ENCODE measurements at regions not wholly inside any gene's neighbourhood (a gene's known extent, or its start where the extent isn't known, plus 50 kb on each side); places are given as distances from the start of the nearest gene placed in this dataset.

DNA sequence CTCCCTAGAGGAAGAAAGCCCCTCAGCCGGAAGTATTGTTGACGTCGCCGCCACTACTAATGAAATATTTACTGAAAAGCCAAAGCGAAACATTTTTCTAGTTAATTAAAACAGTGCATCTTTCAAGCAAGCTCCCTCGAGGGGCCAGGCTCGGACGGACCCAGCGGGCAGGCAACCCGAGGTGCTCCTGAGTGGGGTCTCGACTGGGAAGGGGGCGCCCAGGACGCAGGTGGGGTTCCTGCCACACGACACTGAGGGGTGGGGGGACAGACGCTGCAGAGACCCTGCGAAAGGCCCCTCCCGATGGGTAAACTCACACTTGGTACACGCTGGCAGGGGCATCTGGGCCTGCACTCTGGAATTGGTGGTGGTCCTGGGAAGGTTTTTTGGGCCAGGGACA, 72.4 kb upstream of the ADGRA1 start:
- WGBS (ENCODE audit: missing lambda C conversion rate) = 73% methylated on average over 13 of the region's 18 CpGs
- POLR2A ChIA-PET = no interaction called here
- FAIRE-seq = no peak

DNA sequence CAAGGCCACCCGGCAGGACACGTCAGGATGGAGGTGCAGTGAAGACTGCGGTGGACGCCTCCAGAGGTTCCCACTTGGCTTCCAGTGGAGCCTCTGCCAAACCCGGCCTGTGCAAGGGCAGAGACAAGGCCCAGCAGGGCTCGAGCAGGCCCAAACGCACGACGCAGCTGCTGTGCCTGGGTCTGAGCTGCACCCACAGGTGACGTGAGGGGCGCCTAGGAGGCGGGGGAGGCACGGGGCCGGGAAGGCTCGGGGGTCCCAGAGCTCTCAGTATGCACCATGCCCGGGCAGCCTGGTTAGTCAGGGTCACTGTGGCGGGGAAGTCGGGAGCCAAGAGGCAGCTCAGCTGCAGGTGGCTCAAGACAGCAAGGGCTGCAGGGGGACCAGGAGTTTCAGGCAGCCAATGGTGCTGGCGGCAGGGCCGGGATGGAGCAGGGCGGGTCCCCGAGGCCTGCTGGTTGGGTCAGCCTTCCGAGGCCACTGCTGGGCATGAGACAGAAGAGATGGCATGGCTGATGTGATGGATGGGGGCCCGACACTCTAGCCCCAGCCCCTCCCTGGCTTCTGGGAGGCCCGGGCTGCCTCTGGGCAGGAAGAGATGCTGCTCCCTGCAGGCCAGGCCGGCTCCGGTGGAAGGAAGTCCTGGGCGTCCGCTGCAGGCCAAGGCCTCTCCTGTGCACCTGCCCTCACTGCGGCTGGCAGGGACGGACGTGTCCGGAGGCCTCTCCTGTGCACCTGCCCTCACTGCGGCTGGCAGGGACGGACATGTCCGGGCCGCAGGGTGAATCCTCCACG, 72.2 kb upstream of the CFAP46 start:
- no peak for FAIRE-seq
- WGBS (ENCODE audit: missing lambda C conversion rate) = 79% methylated on average over 17 of the region's 38 CpGs
- POLR2A ChIA-PET = no interaction called here
- no peak for TF ChIP-seq JUNB (IDR thresholded peaks at IDR 0.05)
- TF ChIP-seq MAZ (IDR thresholded peaks at IDR 0.05; ENCODE audit: borderline replicate concordance, low read depth, low read length) = no peak
- no peak for TF ChIP-seq ZC3H11A (IDR thresholded peaks at IDR 0.05)
- no peak for TF ChIP-seq ZNF302 (CRISPR knock-in tag; IDR thresholded peaks at IDR 0.05)
- TF ChIP-seq FOXS1 (CRISPR knock-in tag; IDR thresholded peaks at IDR 0.05) = no peak
- TF ChIP-seq ZFP36 (IDR thresholded peaks at IDR 0.05; ENCODE audit: borderline replicate concordance, partially characterized antibody) = no peak
- TF ChIP-seq, protein P1, sequence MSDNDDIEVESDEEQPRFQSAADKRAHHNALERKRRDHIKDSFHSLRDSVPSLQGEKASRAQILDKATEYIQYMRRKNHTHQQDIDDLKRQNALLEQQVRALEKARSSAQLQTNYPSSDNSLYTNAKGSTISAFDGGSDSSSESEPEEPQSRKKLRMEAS (IDR thresholded peaks at IDR 0.05) = no peak
- no peak for TF ChIP-seq RARB (CRISPR knock-in tag; IDR thresholded peaks at IDR 0.05)
- no peak for TF ChIP-seq NR3C1 (IDR thresholded peaks at IDR 0.05)
- no peak for TF ChIP-seq JUN (IDR thresholded peaks at IDR 0.05)
- TF ChIP-seq EP300 (IDR thresholded peaks at IDR 0.05) = no peak
- TF ChIP-seq, protein P2, sequence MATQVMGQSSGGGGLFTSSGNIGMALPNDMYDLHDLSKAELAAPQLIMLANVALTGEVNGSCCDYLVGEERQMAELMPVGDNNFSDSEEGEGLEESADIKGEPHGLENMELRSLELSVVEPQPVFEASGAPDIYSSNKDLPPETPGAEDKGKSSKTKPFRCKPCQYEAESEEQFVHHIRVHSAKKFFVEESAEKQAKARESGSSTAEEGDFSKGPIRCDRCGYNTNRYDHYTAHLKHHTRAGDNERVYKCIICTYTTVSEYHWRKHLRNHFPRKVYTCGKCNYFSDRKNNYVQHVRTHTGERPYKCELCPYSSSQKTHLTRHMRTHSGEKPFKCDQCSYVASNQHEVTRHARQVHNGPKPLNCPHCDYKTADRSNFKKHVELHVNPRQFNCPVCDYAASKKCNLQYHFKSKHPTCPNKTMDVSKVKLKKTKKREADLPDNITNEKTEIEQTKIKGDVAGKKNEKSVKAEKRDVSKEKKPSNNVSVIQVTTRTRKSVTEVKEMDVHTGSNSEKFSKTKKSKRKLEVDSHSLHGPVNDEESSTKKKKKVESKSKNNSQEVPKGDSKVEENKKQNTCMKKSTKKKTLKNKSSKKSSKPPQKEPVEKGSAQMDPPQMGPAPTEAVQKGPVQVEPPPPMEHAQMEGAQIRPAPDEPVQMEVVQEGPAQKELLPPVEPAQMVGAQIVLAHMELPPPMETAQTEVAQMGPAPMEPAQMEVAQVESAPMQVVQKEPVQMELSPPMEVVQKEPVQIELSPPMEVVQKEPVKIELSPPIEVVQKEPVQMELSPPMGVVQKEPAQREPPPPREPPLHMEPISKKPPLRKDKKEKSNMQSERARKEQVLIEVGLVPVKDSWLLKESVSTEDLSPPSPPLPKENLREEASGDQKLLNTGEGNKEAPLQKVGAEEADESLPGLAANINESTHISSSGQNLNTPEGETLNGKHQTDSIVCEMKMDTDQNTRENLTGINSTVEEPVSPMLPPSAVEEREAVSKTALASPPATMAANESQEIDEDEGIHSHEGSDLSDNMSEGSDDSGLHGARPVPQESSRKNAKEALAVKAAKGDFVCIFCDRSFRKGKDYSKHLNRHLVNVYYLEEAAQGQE (IDR thresholded peaks at IDR 0.05) = no peak
- no peak for TF ChIP-seq GATA3 (IDR thresholded peaks at IDR 0.05; ENCODE audit: borderline replicate concordance)
- DNase-seq (ENCODE audit: low read depth in 1 of 2, low spot score in 1 of 2) = no peak
- no peak overlapping the region for H3K27ac ChIP-seq
- no peak overlapping the region for H3K4me3 ChIP-seq
- peaks cover 4% of the 10 kb centered on the region for H3K4me1 ChIP-seq
- H3K4me2 ChIP-seq = no peak overlapping the region
- ATAC-seq = peak in 1 of 2 experiments; percentile 42; a peak in 3 of 6 replicates
- H3K9me3 ChIP-seq = peaks cover 2% of the 10 kb centered on the region; the same call in 1 of the 3 replicates
- CTCF ChIA-PET = no interaction called here

More for the DNA sequence above, 72.4 kb upstream of the ADGRA1 start:
- ATAC-seq = no peak
- no peak overlapping the region for H3K4me3 ChIP-seq
- H3K4me2 ChIP-seq = no peak overlapping the region
- CTCF ChIA-PET = no interaction called here
- TF ChIP-seq, protein P3, sequence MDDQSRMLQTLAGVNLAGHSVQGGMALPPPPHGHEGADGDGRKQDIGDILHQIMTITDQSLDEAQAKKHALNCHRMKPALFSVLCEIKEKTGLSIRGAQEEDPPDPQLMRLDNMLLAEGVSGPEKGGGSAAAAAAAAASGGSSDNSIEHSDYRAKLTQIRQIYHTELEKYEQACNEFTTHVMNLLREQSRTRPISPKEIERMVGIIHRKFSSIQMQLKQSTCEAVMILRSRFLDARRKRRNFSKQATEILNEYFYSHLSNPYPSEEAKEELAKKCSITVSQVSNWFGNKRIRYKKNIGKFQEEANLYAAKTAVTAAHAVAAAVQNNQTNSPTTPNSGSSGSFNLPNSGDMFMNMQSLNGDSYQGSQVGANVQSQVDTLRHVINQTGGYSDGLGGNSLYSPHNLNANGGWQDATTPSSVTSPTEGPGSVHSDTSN (IDR thresholded peaks at IDR 0.05) = no peak
- TF ChIP-seq MAZ (IDR thresholded peaks at IDR 0.05; ENCODE audit: borderline replicate concordance, low read depth, low read length) (no peak), RCOR1 (IDR thresholded peaks at IDR 0.05; ENCODE audit: low read depth, low read length) (no peak), HOXA7 (CRISPR knock-in tag; IDR thresholded peaks at IDR 0.05) (no peak), MYC (IDR thresholded peaks at IDR 0.05; ENCODE audit: borderline replicate concordance, low read length) (no peak), HEYL (CRISPR knock-in tag; IDR thresholded peaks at IDR 0.05) (no peak), MAFK (IDR thresholded peaks at IDR 0.05; ENCODE audit: partially characterized antibody) (no peak)
- TF ChIP-seq, protein P4, sequence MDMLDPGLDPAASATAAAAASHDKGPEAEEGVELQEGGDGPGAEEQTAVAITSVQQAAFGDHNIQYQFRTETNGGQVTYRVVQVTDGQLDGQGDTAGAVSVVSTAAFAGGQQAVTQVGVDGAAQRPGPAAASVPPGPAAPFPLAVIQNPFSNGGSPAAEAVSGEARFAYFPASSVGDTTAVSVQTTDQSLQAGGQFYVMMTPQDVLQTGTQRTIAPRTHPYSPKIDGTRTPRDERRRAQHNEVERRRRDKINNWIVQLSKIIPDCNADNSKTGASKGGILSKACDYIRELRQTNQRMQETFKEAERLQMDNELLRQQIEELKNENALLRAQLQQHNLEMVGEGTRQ (IDR thresholded peaks at IDR 0.05) = no peak
- H3K4me1 ChIP-seq = no peaks in the 10 kb centered on the region
- no peak overlapping the region for H3K27ac ChIP-seq
- H3K9me3 ChIP-seq = peaks cover 2% of the 10 kb centered on the region; the same call in 1 of the 3 replicates
- no peak for DNase-seq (ENCODE audit: low read depth in 1 of 2, low spot score in 1 of 2)

Measured in A549 (cell line).